ENCODE measurements at regions not wholly inside any gene's neighbourhood (a gene's known extent, or its start where the extent isn't known, plus 50 kb on each side); places are given as distances from the start of the nearest gene placed in this dataset.
"Not testable (repeated sequence)": the region's sequence is repeated elsewhere in the genome, so short reads cannot be mapped to it uniquely, and the experiment has no call there.

- DNase-seq: no peak
These were observed 273.1 kb upstream of the SLITRK5 start for GRCh38 chr13:87398047-87398446.

- DNase-seq: no peak
These were observed 267.3 kb upstream of the SLITRK5 start for GRCh38 chr13:87403748-87404432.

GRCh38 chr13:87426742-87427141 lies 244.4 kb upstream of the SLITRK5 start:
- no peak for DNase-seq

- DNase-seq: no peak
These were observed 227.0 kb upstream of the SLITRK5 start for GRCh38 chr13:87444135-87444534.

GRCh38 chr13:87452281-87452680 lies 218.9 kb upstream of the SLITRK5 start:
- DNase-seq: no peak

GRCh38 chr13:87453244-87453643 lies 217.9 kb upstream of the SLITRK5 start:
- no peak for DNase-seq

- no peak for DNase-seq
These were observed 211.8 kb upstream of the SLITRK5 start for GRCh38 chr13:87459419-87459818.

- no peak for DNase-seq
These were observed 173.7 kb upstream of the SLITRK5 start for GRCh38 chr13:87497426-87497825.

- DNase-seq: no peak
These were observed 172.5 kb upstream of the SLITRK5 start for GRCh38 chr13:87498681-87499080.

GRCh38 chr13:87524775-87525174 lies 146.4 kb upstream of the SLITRK5 start:
- DNase-seq: no peak

GRCh38 chr13:87533776-87534175 lies 137.4 kb upstream of the SLITRK5 start:
- DNase-seq: no peak

GRCh38 chr13:87535911-87536310 lies 135.3 kb upstream of the SLITRK5 start:
- no peak for DNase-seq

GRCh38 chr13:87536499-87536898 lies 134.7 kb upstream of the SLITRK5 start:
- DNase-seq: no peak

GRCh38 chr13:87536899-87537298 lies 134.3 kb upstream of the SLITRK5 start:
- no peak for DNase-seq

- no peak for DNase-seq
These were observed 133.2 kb upstream of the SLITRK5 start for GRCh38 chr13:87537951-87538350.

GRCh38 chr13:87538366-87539052 lies 132.7 kb upstream of the SLITRK5 start:
- DNase-seq: no peak

- no peak for DNase-seq
These were observed 118.0 kb upstream of the SLITRK5 start for GRCh38 chr13:87553142-87553541.

- no peak for DNase-seq
These were observed 117.1 kb upstream of the SLITRK5 start for GRCh38 chr13:87554045-87554444.

GRCh38 chr13:87557788-87558187 lies 113.4 kb upstream of the SLITRK5 start:
- no peak for DNase-seq

- DNase-seq: not testable (repeated sequence)
These were observed 109.6 kb upstream of the SLITRK5 start for GRCh38 chr13:87561580-87561979.

- DNase-seq: no peak
These were observed 100.5 kb upstream of the SLITRK5 start for GRCh38 chr13:87570669-87571068.

GRCh38 chr13:87582399-87582798 lies 88.8 kb upstream of the SLITRK5 start:
- no peak for DNase-seq

GRCh38 chr13:87590518-87590917 lies 80.7 kb upstream of the SLITRK5 start:
- no peak for DNase-seq

- not testable (repeated sequence) for DNase-seq
These were observed 66.7 kb upstream of the SLITRK5 start for GRCh38 chr13:87604437-87604836.

GRCh38 chr13:87607266-87607665 lies 63.9 kb upstream of the SLITRK5 start:
- no peak for DNase-seq
